ENCODE measurements at regions not wholly inside any gene's neighbourhood (a gene's known extent, or its start where the extent isn't known, plus 50 kb on each side); places are given as distances from the start of the nearest gene placed in this dataset.

DNA sequence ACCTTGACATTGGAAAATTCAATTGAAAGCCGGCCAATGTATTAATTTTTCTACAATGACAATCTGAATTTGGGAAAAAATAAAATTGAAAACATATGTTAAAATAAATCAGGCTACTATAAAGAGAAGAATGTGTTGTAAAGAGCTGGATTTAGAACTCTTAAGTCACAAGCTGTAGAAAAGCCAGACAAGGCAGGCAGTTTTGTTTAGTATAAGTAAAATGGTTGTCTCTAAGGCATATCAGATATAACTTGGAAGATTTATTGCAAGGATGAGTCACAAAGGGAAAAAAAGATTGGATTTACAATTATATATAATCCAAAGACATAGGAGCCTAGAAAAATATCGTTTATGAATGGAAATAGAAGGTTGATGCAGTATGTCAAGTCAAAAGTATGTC is 549.1 kb upstream of the EPHA5 start:
- Histone ChIP-seq H3K79me2 (ENCODE audit: insufficient read depth, low read depth, low read length) (no peaks in the 10 kb centered on the region), H3K4me2 (ENCODE audit: low read length) (no peak overlapping the region), H3K4me1 (ENCODE audit: insufficient read depth, low read length, poor library complexity, severe bottlenecking) (no peaks in the 10 kb centered on the region), H2AFZ (ENCODE audit: low read length) (no peak overlapping the region), H3K4me3 (ENCODE audit: low read depth, low read length, poor library complexity, severe bottlenecking) (no peak overlapping the region), H3K27ac (ENCODE audit: low read depth, low read length, poor library complexity, severe bottlenecking) (no peak overlapping the region), H3K9me2 (ENCODE audit: insufficient read depth, low read length) (no peaks in the 10 kb centered on the region), H4K20me1 (ENCODE audit: insufficient read depth, low read length) (no peaks in the 10 kb centered on the region), H3K9me3 (ENCODE audit: low read length) (no peaks in the 10 kb centered on the region), H3K36me3 (ENCODE audit: insufficient read depth, low read length) (no peaks in the 10 kb centered on the region)
- intact Hi-C loops (cut with micrococcal nuclease; ENCODE audit: unreplicated experiment), result no loop called here
- BruUV-seq (replicated peaks), result no TSS peak
- POLR2A ChIA-PET, result no interaction called here
- no peak for TF ChIP-seq EZH2phosphoT487 (IDR thresholded peaks at IDR 0.05; ENCODE audit: borderline replicate concordance, low read depth, low read length)
- TF ChIP-seq, protein P1, sequence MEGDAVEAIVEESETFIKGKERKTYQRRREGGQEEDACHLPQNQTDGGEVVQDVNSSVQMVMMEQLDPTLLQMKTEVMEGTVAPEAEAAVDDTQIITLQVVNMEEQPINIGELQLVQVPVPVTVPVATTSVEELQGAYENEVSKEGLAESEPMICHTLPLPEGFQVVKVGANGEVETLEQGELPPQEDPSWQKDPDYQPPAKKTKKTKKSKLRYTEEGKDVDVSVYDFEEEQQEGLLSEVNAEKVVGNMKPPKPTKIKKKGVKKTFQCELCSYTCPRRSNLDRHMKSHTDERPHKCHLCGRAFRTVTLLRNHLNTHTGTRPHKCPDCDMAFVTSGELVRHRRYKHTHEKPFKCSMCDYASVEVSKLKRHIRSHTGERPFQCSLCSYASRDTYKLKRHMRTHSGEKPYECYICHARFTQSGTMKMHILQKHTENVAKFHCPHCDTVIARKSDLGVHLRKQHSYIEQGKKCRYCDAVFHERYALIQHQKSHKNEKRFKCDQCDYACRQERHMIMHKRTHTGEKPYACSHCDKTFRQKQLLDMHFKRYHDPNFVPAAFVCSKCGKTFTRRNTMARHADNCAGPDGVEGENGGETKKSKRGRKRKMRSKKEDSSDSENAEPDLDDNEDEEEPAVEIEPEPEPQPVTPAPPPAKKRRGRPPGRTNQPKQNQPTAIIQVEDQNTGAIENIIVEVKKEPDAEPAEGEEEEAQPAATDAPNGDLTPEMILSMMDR (conservative IDR thresholded peaks at IDR 0.05; ENCODE audit: low read length), result no peak
- no peak for DNase-seq (ENCODE audit: low spot score)
- CTCF ChIA-PET (ENCODE audit: unreplicated experiment), result no interaction called here

DNA sequence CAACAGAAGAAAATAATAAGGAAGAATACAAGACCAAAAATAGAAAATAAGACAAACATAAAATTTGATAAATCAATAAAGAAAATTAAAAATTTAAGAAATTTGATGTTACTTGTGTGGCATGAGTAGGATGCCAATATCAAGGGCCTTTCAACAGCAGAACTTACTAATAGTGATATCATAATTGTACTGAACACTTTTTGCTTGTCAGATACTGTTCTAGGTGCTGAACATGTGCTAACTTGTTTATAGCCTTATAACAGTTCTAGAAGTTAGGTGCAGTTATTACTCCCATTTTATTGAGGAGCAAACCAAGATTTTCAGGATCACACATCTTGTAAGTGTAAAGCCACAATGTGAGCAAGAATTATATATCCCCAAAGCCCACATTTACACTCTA is 546.0 kb upstream of the EPHA5 start:
- no peak for DNase-seq (ENCODE audit: low spot score)
- no peak for TF ChIP-seq EZH2phosphoT487 (IDR thresholded peaks at IDR 0.05; ENCODE audit: borderline replicate concordance, low read depth, low read length)
- TF ChIP-seq, protein P1 (conservative IDR thresholded peaks at IDR 0.05; ENCODE audit: low read length), result no peak
- Histone ChIP-seq H3K4me2 (ENCODE audit: low read length) (no peak overlapping the region), H3K36me3 (ENCODE audit: insufficient read depth, low read length) (no peaks in the 10 kb centered on the region), H3K4me3 (ENCODE audit: low read depth, low read length, poor library complexity, severe bottlenecking) (no peak overlapping the region), H3K9me3 (ENCODE audit: low read length) (no peaks in the 10 kb centered on the region), H2AFZ (ENCODE audit: low read length) (no peak overlapping the region), H3K9me2 (ENCODE audit: insufficient read depth, low read length) (no peaks in the 10 kb centered on the region), H3K27ac (ENCODE audit: low read depth, low read length, poor library complexity, severe bottlenecking) (no peak overlapping the region), H4K20me1 (ENCODE audit: insufficient read depth, low read length) (no peaks in the 10 kb centered on the region), H3K79me2 (ENCODE audit: insufficient read depth, low read depth, low read length) (no peaks in the 10 kb centered on the region), H3K4me1 (ENCODE audit: insufficient read depth, low read length, poor library complexity, severe bottlenecking) (no peaks in the 10 kb centered on the region)
- CTCF ChIA-PET (ENCODE audit: unreplicated experiment), result no interaction called here
- POLR2A ChIA-PET, result interaction anchor here (0.6 kb wide), 1 partner anchor 156 kb away, joined by 3 read pairs; no protein-coding TSS in a partner anchor
- BruUV-seq (replicated peaks), result no TSS peak
- intact Hi-C loops (cut with micrococcal nuclease; ENCODE audit: unreplicated experiment), result no loop called here

DNA sequence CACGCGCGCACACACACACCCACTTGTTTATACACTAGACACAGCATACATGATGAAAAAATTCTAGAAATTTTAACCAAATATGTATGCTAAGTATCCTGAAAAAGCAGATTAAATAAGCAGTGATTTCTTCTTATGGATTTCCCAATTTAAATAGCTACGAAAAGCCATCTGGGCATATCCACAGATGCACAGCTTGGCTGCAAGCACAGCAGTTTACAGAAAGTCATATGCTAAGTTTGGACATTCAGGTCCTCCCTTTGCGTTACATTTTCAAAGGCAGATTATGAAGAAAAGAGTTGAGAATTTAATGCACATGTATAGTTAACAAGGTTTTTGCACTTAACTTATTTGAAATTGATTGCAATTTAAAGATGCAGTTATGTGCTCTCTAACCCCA is 542.2 kb upstream of the EPHA5 start:
- Histone ChIP-seq H3K36me3 (ENCODE audit: insufficient read depth, low read length) (no peaks in the 10 kb centered on the region), H3K4me3 (ENCODE audit: low read depth, low read length, poor library complexity, severe bottlenecking) (no peak overlapping the region), H3K9me2 (ENCODE audit: insufficient read depth, low read length) (no peaks in the 10 kb centered on the region), H3K4me1 (ENCODE audit: insufficient read depth, low read length, poor library complexity, severe bottlenecking) (no peaks in the 10 kb centered on the region), H3K9me3 (ENCODE audit: low read length) (no peaks in the 10 kb centered on the region), H4K20me1 (ENCODE audit: insufficient read depth, low read length) (no peaks in the 10 kb centered on the region), H3K4me2 (ENCODE audit: low read length) (no peak overlapping the region), H3K79me2 (ENCODE audit: insufficient read depth, low read depth, low read length) (no peaks in the 10 kb centered on the region), H3K27ac (ENCODE audit: low read depth, low read length, poor library complexity, severe bottlenecking) (no peak overlapping the region), H2AFZ (ENCODE audit: low read length) (no peak overlapping the region)
- intact Hi-C loops (cut with micrococcal nuclease; ENCODE audit: unreplicated experiment), result no loop called here
- ChIA-PET CTCF (ENCODE audit: unreplicated experiment) (no interaction called here), POLR2A (no interaction called here)
- no peak for DNase-seq (ENCODE audit: low spot score)
- no TSS peak for BruUV-seq (replicated peaks)
- no peak for TF ChIP-seq EZH2phosphoT487 (IDR thresholded peaks at IDR 0.05; ENCODE audit: borderline replicate concordance, low read depth, low read length)
- TF ChIP-seq, protein P1 (conservative IDR thresholded peaks at IDR 0.05; ENCODE audit: low read length), result no peak

Data from OCI-LY7 (cell line).